HUES6 (cell line): ENCODE measurements at regions not wholly inside any gene's neighbourhood (a gene's known extent, or its start where the extent isn't known, plus 50 kb on each side); places are given as distances from the start of the nearest gene placed in this dataset.
"Not testable (repeated sequence)": the region's sequence is repeated elsewhere in the genome, so short reads cannot be mapped to it uniquely, and the experiment has no call there.

Source experiments
- H3K27ac ChIP-seq: 2 replicates; pipeline ENCODE4 v1.7.0; 2013; ENCODE audit warnings: low read depth, mild to moderate bottlenecking, low read length, inconsistent platforms
- H3K27me3 ChIP-seq: 2 replicates; pipeline ENCODE4 v1.6.1; 2013; ENCODE audit warnings: low read length; ENCODE audit not compliant: control insufficient read depth, insufficient read depth
- H3K36me3 ChIP-seq: 2 replicates; pipeline ENCODE4 v1.6.1; 2013; ENCODE audit warnings: low read length; ENCODE audit not compliant: control insufficient read depth, insufficient read depth
- H3K4me1 ChIP-seq: 2 replicates; pipeline ENCODE4 v1.6.1; 2013; ENCODE audit warnings: low read length; ENCODE audit not compliant: control insufficient read depth, insufficient read depth
- H3K4me3 ChIP-seq: 2 replicates; pipeline ENCODE4 v1.5.1; 2013; ENCODE audit warnings: low read depth, low read length
- H3K9ac ChIP-seq: one replicate; pipeline ENCODE4 v1.6.1; 2013; ENCODE audit warnings: mild to moderate bottlenecking, low read length
- H3K9me3 ChIP-seq: 2 replicates; pipeline ENCODE4 v1.6.1; 2013; ENCODE audit warnings: low read depth, low read length; ENCODE audit not compliant: control insufficient read depth, insufficient read depth

GRCh38 chr10:81426722-81427121, 448.3 kb upstream of the NRG3 start:
- no peaks in the 10 kb centered on the region for H3K27me3 ChIP-seq
- H3K4me1 ChIP-seq, result no peaks in the 10 kb centered on the region
- no peaks in the 10 kb centered on the region for H3K36me3 ChIP-seq
- no peak overlapping the region for H3K27ac ChIP-seq
- no peak overlapping the region for H3K9ac ChIP-seq
- H3K4me3 ChIP-seq, result no peak overlapping the region
- H3K9me3 ChIP-seq, result 0 out of 2 replicates have a peak, but pooled peaks cover 2% of the 10 kb centered on the region

DNA sequence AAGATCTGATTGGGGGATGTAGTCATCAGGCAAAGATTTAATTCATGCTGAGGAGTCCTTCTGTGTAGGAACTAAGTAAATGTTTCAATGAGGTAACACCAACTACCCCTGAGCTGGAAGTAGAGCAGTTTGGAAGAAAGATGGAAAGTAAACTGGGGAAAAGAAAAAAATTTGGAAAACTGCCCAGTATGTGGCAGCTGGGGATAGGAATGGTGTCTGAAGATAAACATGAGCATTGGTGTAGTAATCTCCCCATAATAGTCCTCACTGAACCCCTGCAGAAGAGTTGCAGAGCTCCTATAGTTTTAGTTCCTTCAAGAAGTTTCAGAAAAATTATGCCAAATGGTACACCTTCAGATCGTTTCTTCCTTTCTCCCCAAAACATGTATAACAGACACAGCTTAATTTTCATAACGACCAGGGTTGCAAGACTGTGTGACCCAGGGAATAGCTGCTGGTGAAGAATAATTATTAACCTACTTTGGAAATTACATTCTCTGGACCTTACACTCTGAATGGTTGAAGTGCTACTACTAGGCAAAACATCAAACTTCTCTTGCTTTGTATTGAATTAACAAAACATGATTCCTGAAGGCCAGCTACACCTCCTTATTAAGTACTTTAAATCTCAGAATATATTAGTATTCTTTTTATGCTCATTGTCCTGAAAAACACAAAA, 446.4 kb upstream of the NRG3 start:
- 0 out of 2 replicates have a peak, but pooled peaks cover 2% of the 10 kb centered on the region for H3K9me3 ChIP-seq
- H3K27ac ChIP-seq, result no peak overlapping the region
- H3K4me1 ChIP-seq, result no peaks in the 10 kb centered on the region
- H3K27me3 ChIP-seq, result no peaks in the 10 kb centered on the region
- no peak overlapping the region for H3K9ac ChIP-seq
- H3K4me3 ChIP-seq, result no peak overlapping the region
- H3K36me3 ChIP-seq, result no peaks in the 10 kb centered on the region

DNA sequence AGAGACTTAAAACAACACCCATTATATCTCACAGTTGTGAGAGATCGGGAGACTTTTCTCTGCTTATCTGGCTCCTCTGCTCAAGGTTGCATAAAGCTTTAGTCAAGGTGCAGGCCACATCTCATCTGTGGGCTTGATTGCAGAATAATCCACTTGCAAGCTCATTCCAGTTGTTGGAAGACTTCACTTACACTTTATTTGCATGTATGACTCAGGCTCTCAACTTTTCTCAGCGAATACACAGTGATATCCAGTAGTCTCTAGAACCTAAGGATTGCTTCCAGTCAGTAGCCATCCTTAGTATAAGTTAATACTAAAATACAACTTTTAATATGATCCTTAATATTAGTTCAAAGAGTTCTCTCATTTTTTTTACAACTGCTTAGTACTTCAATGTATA, 435.5 kb upstream of the NRG3 start:
- Histone ChIP-seq H3K4me3 (no peak overlapping the region), H3K27me3 (no peaks in the 10 kb centered on the region), H3K36me3 (no peaks in the 10 kb centered on the region), H3K9ac (no peak overlapping the region), H3K9me3 (peaks cover 4% of the 10 kb centered on the region; the same call in 1 of the 2 replicates), H3K27ac (no peak overlapping the region), H3K4me1 (no peaks in the 10 kb centered on the region)

DNA sequence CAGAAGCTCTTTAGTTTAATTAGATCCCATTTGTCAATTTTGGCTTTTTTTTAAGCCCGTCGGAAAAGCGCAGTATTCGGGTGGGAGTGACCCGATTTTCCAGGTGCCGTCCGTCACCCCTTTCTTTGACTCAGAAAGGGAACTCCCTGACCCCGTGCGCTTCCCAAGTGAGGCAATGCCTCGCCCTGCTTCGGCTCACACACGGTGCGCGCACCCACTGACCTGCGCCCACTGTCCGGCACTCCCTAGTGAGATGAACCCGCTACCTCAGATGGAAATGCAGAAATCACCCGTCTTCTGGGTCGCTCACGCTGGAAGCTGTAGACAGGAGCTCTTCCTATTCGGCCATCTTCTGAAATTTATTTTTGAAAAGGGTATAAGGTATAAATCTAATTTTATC, 433.4 kb upstream of the NRG3 start:
- H3K4me1 ChIP-seq, H3K27ac ChIP-seq, H3K9me3 ChIP-seq, H3K36me3 ChIP-seq, H3K9ac ChIP-seq, H3K4me3 ChIP-seq, H3K27me3 ChIP-seq: not testable (repeated sequence)

GRCh38 chr10:81444242-81444929, 430.6 kb upstream of the NRG3 start:
- no peak overlapping the region for H3K27ac ChIP-seq
- H3K4me1 ChIP-seq, result no peaks in the 10 kb centered on the region
- H3K9me3 ChIP-seq, result peaks cover 4% of the 10 kb centered on the region; the same call in 1 of the 2 replicates
- H3K27me3 ChIP-seq, result no peaks in the 10 kb centered on the region
- H3K9ac ChIP-seq, result no peak overlapping the region
- H3K36me3 ChIP-seq, result no peaks in the 10 kb centered on the region
- no peak overlapping the region for H3K4me3 ChIP-seq

- H3K4me1 ChIP-seq, result no peaks in the 10 kb centered on the region
- H3K4me3 ChIP-seq, result no peak overlapping the region
- no peak overlapping the region for H3K9ac ChIP-seq
- no peaks in the 10 kb centered on the region for H3K9me3 ChIP-seq
- H3K27ac ChIP-seq, result no peak overlapping the region
- H3K27me3 ChIP-seq, result no peaks in the 10 kb centered on the region
- no peaks in the 10 kb centered on the region for H3K36me3 ChIP-seq
These were observed 424.3 kb upstream of the NRG3 start for GRCh38 chr10:81450651-81451050.

- Histone ChIP-seq H3K9ac (no peak overlapping the region), H3K4me1 (no peaks in the 10 kb centered on the region), H3K27ac (no peak overlapping the region), H3K4me3 (no peak overlapping the region), H3K9me3 (peaks cover 11% of the 10 kb centered on the region; the same call in 1 of the 2 replicates), H3K36me3 (no peaks in the 10 kb centered on the region), H3K27me3 (no peaks in the 10 kb centered on the region)
These were observed 402.0 kb upstream of the NRG3 start for GRCh38 chr10:81472927-81473470.

DNA sequence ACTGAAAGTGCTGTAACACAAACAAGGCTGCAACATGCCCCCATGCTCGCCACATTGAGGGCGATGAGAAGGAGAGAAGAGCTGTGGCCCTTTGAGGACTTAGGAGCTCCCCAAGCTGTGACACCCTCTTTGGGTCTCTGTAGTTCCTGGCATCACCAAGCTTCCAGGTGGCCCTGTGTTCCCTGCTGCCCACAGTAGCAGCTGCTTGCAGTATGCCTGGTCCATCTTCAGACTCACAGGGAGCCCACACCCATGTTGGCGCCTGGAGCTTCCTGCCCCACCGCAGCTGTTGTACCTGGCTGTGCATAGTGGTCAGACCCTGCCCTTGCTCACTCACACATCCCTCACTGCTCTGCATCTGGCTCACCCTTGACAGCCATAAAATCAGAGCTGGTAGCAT, 401.2 kb upstream of the NRG3 start:
- H3K4me3 ChIP-seq, result no peak overlapping the region
- H3K27ac ChIP-seq, result no peak overlapping the region
- H3K4me1 ChIP-seq, result no peaks in the 10 kb centered on the region
- H3K9ac ChIP-seq, result no peak overlapping the region
- H3K9me3 ChIP-seq, result peaks cover 11% of the 10 kb centered on the region; the same call in 1 of the 2 replicates
- H3K27me3 ChIP-seq, result no peaks in the 10 kb centered on the region
- H3K36me3 ChIP-seq, result no peaks in the 10 kb centered on the region

- Histone ChIP-seq H3K27me3 (no peaks in the 10 kb centered on the region), H3K9me3 (no peaks in the 10 kb centered on the region), H3K27ac (no peak overlapping the region), H3K36me3 (no peaks in the 10 kb centered on the region), H3K4me3 (no peak overlapping the region), H3K4me1 (no peaks in the 10 kb centered on the region), H3K9ac (no peak overlapping the region)
These were observed 395.7 kb upstream of the NRG3 start for GRCh38 chr10:81479316-81479715.

DNA sequence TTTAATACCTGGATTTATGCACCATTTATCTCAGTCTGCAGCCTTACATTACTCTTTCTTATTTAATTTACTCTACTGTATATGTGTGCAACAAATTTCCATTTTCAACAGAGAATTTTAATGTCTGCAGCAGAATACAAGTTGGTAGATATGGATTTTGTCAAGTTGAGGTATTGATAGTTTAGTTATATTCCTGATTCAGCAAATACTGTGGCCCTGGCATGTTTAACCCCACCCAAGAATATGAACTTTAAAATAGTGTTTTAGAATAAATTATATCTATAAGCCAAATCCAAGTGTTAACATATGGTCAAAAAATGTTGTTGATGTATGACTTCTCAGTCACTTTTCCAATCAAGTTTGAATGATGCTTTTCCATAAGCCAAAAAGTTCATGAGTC, 378.4 kb upstream of the NRG3 start:
- Histone ChIP-seq H3K9ac (no peak overlapping the region), H3K27me3 (no peaks in the 10 kb centered on the region), H3K27ac (no peak overlapping the region), H3K4me1 (no peaks in the 10 kb centered on the region), H3K9me3 (0 out of 2 replicates have a peak, but pooled peaks cover 2% of the 10 kb centered on the region), H3K4me3 (no peak overlapping the region), H3K36me3 (no peaks in the 10 kb centered on the region)

GRCh38 chr10:81498011-81498551, 376.9 kb upstream of the NRG3 start:
- Histone ChIP-seq H3K27ac (no peak overlapping the region), H3K27me3 (no peaks in the 10 kb centered on the region), H3K36me3 (no peaks in the 10 kb centered on the region), H3K9ac (no peak overlapping the region), H3K4me1 (no peaks in the 10 kb centered on the region), H3K4me3 (no peak overlapping the region), H3K9me3 (peaks cover 4% of the 10 kb centered on the region; the same call in 1 of the 2 replicates)
